ENCODE measurements at regions not wholly inside any gene's neighbourhood (a gene's known extent, or its start where the extent isn't known, plus 50 kb on each side); places are given as distances from the start of the nearest gene placed in this dataset.

DNA sequence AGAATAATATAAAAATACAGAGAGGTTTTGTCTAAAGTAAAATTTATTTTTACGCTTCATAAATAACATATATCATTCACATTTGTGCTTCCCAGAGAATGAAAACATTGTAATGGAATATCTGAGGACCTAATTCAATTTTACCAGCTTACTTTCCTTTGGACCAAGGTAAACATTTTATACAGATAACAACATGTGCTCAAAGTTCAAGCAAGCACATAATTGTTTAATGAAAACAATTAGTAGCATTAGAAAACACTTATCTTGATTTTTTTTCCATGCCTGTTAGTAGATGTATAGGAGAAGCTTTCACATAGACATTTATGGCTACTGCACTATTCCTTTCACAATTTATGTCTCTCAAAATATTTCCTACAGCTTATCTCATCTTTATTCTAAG lies 400.0 kb downstream of the ZIC1 start:
- no peak for TF ChIP-seq POLR2A (IDR thresholded peaks at IDR 0.05)
- TF ChIP-seq, protein P1, sequence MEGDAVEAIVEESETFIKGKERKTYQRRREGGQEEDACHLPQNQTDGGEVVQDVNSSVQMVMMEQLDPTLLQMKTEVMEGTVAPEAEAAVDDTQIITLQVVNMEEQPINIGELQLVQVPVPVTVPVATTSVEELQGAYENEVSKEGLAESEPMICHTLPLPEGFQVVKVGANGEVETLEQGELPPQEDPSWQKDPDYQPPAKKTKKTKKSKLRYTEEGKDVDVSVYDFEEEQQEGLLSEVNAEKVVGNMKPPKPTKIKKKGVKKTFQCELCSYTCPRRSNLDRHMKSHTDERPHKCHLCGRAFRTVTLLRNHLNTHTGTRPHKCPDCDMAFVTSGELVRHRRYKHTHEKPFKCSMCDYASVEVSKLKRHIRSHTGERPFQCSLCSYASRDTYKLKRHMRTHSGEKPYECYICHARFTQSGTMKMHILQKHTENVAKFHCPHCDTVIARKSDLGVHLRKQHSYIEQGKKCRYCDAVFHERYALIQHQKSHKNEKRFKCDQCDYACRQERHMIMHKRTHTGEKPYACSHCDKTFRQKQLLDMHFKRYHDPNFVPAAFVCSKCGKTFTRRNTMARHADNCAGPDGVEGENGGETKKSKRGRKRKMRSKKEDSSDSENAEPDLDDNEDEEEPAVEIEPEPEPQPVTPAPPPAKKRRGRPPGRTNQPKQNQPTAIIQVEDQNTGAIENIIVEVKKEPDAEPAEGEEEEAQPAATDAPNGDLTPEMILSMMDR (IDR thresholded peaks at IDR 0.05): no peak
- no peak for TF ChIP-seq EP300 (IDR thresholded peaks at IDR 0.05)
